Glomerular endothelial cell (primary cell): ENCODE measurements at regions not wholly inside any gene's neighbourhood (a gene's known extent, or its start where the extent isn't known, plus 50 kb on each side); places are given as distances from the start of the nearest gene placed in this dataset.

ENCODE experiments used
- DNase-seq: peaks from one replicate; pipeline ENCODE4 v3.0.0-alpha.2; 2011; ENCODE audit warnings: low read depth, low spot score; ENCODE audit errors: extremely low read depth

- DNase-seq = no peak
Observed at GRCh38 chr22:49302530-49302929, 525.1 kb downstream of the BRD1 start.

GRCh38 chr22:49302150-49302460 is 525.6 kb downstream of the BRD1 start:
- no peak for DNase-seq

- DNase-seq = no peak
Observed at GRCh38 chr22:49301398-49302149, 526.1 kb downstream of the BRD1 start.

- no peak for DNase-seq
Observed at GRCh38 chr22:49300951-49301397, 526.7 kb downstream of the BRD1 start.

- DNase-seq = no peak
Observed at GRCh38 chr22:49300241-49300640, 527.4 kb downstream of the BRD1 start.

GRCh38 chr22:49299821-49300231 is 527.8 kb downstream of the BRD1 start:
- no peak for DNase-seq

- DNase-seq = no peak
Observed at GRCh38 chr22:49298834-49299750, 528.6 kb downstream of the BRD1 start.

GRCh38 chr22:49297871-49298721 is 529.6 kb downstream of the BRD1 start:
- DNase-seq = no peak

- DNase-seq = no peak
Observed at GRCh38 chr22:49297286-49297870, 530.3 kb downstream of the BRD1 start.

- no peak for DNase-seq
Observed at GRCh38 chr22:49296561-49296960, 531.1 kb downstream of the BRD1 start.

GRCh38 chr22:49295851-49296560 is 531.7 kb downstream of the BRD1 start:
- DNase-seq = no peak

- DNase-seq = no peak
Observed at GRCh38 chr22:49295465-49295743, 532.3 kb downstream of the BRD1 start.

- no peak for DNase-seq
Observed at GRCh38 chr22:49294656-49295464, 532.8 kb downstream of the BRD1 start.

GRCh38 chr22:49292909-49293308 is 534.8 kb downstream of the BRD1 start:
- DNase-seq = no peak

GRCh38 chr22:49291781-49292180 is 535.9 kb downstream of the BRD1 start:
- DNase-seq = no peak

- DNase-seq = no peak
Observed at GRCh38 chr22:49291169-49291568, 536.5 kb downstream of the BRD1 start.

GRCh38 chr22:49290711-49291110 is 537.0 kb downstream of the BRD1 start:
- DNase-seq = no peak

- no peak for DNase-seq
Observed at GRCh38 chr22:49289822-49290679, 537.6 kb downstream of the BRD1 start.
